Loucy (cell line): ENCODE measurements at regions not wholly inside any gene's neighbourhood (a gene's known extent, or its start where the extent isn't known, plus 50 kb on each side); places are given as distances from the start of the nearest gene placed in this dataset.

Experiments used
- H2AFZ ChIP-seq: fragments of 200-600 bp; sonication (generic); 2 replicates; pipeline ENCODE4 v1.6.0; 2016; ENCODE audit warnings: antibody characterized with exemption, mild to moderate bottlenecking, low read length, moderate library complexity
- H3F3A ChIP-seq: fragments of 200-600 bp; 2 replicates; pipeline ENCODE4 v1.6.0; 2016; ENCODE audit warnings: antibody characterized with exemption, low read depth, mild to moderate bottlenecking
- H3K27me3 ChIP-seq: fragments of 200-600 bp; sonication (generic); 2 replicates; pipeline ENCODE4 v1.6.1; 2014; ENCODE audit warnings: low read length, mild to moderate bottlenecking; ENCODE audit not compliant: insufficient read depth, poor library complexity, severe bottlenecking
- H3K36me3 ChIP-seq: fragments of 200-600 bp; sonication (generic); 2 replicates; pipeline ENCODE4 v1.6.1; 2016; ENCODE audit warnings: low read length; ENCODE audit not compliant: insufficient read depth
- H3K4me1 ChIP-seq: fragments of 200-600 bp; sonication (generic); 2 replicates; pipeline ENCODE4 v1.5.1; 2014; ENCODE audit warnings: low read length, mild to moderate bottlenecking; ENCODE audit not compliant: insufficient read depth, poor library complexity, severe bottlenecking
- H3K4me2 ChIP-seq: fragments of 200-600 bp; sonication (generic); 2 replicates; pipeline ENCODE4 v1.6.0; 2014; ENCODE audit warnings: antibody characterized with exemption, low read length, low read depth, mild to moderate bottlenecking; ENCODE audit not compliant: poor library complexity, severe bottlenecking
- H3K4me3 ChIP-seq: fragments of 200-600 bp; sonication (generic); 2 replicates; pipeline ENCODE4 v1.5.1; 2014; ENCODE audit warnings: low read length, mild to moderate bottlenecking, mixed read lengths; ENCODE audit not compliant: poor library complexity, severe bottlenecking
- H3K79me2 ChIP-seq: fragments of 200-600 bp; sonication (generic); 2 replicates; pipeline ENCODE4 v1.6.1; 2014; ENCODE audit warnings: low read length; ENCODE audit not compliant: insufficient read depth
- H3K9ac ChIP-seq: fragments of 200-600 bp; sonication (generic); 2 replicates; pipeline ENCODE4 v1.6.0; 2014; ENCODE audit warnings: mild to moderate bottlenecking, low read depth, low read length, moderate library complexity; ENCODE audit not compliant: poor library complexity, severe bottlenecking
- H3K9me2 ChIP-seq: fragments of 200-600 bp; sonication (generic); replicated peaks from 2 replicates; pipeline ENCODE4 v1.6.1; 2016; ENCODE audit warnings: low read depth, low read length, mixed read lengths
- H3K9me3 ChIP-seq: fragments of 200-600 bp; sonication (generic); 2 replicates; pipeline ENCODE4 v1.6.1; 2014; ENCODE audit warnings: mild to moderate bottlenecking, antibody characterized with exemption, low read length, low read depth; ENCODE audit not compliant: insufficient read depth
- H4K20me1 ChIP-seq: fragments of 200-600 bp; sonication (generic); 2 replicates; pipeline ENCODE4 v1.6.0; 2014; ENCODE audit warnings: antibody characterized with exemption, low read length, mild to moderate bottlenecking; ENCODE audit not compliant: insufficient read depth, poor library complexity, severe bottlenecking
- EZH2phosphoT487 ChIP-seq: fragments of 200-600 bp; IDR thresholded peaks from 2 replicates; pipeline ENCODE4 v1.6.1; 2018; ENCODE audit warnings: antibody characterized with exemption, mild to moderate bottlenecking, moderate library complexity, borderline replicate concordance
- TF ChIP-seq, protein P1 (sequence below): fragments of 200-600 bp; sonication (generic); conservative IDR thresholded peaks from 2 replicates; pipeline ENCODE4 v1.5.1; 2014; ENCODE audit warnings: mild to moderate bottlenecking, antibody characterized with exemption, low read length

GRCh38 chr4:4730249-4730648 lies 129.2 kb upstream of the MSX1 start:
- Histone ChIP-seq H3K4me2 (no peak overlapping the region), H3K36me3 (no peaks in the 10 kb centered on the region), H2AFZ (no peak overlapping the region), H3F3A (no peaks in the 10 kb centered on the region), H3K9me2 (no peaks in the 10 kb centered on the region), H3K4me1 (no peaks in the 10 kb centered on the region), H3K9ac (no peak overlapping the region), H3K79me2 (no peaks in the 10 kb centered on the region), H3K4me3 (no peak overlapping the region), H3K27me3 (no peaks in the 10 kb centered on the region), H3K9me3 (peaks cover 12% of the 10 kb centered on the region), H4K20me1 (no peaks in the 10 kb centered on the region)
- TF ChIP-seq, protein P1, sequence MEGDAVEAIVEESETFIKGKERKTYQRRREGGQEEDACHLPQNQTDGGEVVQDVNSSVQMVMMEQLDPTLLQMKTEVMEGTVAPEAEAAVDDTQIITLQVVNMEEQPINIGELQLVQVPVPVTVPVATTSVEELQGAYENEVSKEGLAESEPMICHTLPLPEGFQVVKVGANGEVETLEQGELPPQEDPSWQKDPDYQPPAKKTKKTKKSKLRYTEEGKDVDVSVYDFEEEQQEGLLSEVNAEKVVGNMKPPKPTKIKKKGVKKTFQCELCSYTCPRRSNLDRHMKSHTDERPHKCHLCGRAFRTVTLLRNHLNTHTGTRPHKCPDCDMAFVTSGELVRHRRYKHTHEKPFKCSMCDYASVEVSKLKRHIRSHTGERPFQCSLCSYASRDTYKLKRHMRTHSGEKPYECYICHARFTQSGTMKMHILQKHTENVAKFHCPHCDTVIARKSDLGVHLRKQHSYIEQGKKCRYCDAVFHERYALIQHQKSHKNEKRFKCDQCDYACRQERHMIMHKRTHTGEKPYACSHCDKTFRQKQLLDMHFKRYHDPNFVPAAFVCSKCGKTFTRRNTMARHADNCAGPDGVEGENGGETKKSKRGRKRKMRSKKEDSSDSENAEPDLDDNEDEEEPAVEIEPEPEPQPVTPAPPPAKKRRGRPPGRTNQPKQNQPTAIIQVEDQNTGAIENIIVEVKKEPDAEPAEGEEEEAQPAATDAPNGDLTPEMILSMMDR: no peak
- no peak for TF ChIP-seq EZH2phosphoT487

GRCh38 chr4:4729206-4729605 lies 130.3 kb upstream of the MSX1 start:
- Histone ChIP-seq H3K4me1 (no peaks in the 10 kb centered on the region), H4K20me1 (no peaks in the 10 kb centered on the region), H3K9ac (no peak overlapping the region), H3K9me3 (peaks cover 12% of the 10 kb centered on the region), H3K4me3 (no peak overlapping the region), H3K79me2 (no peaks in the 10 kb centered on the region), H3K27me3 (no peaks in the 10 kb centered on the region), H3K4me2 (no peak overlapping the region), H3F3A (no peaks in the 10 kb centered on the region), H3K36me3 (no peaks in the 10 kb centered on the region), H3K9me2 (no peaks in the 10 kb centered on the region), H2AFZ (no peak overlapping the region)
- no peak for TF ChIP-seq EZH2phosphoT487
- TF ChIP-seq, protein P1: no peak

GRCh38 chr4:4727536-4727935 lies 131.9 kb upstream of the MSX1 start:
- peaks cover 12% of the 10 kb centered on the region for H3K9me3 ChIP-seq
- H3K36me3 ChIP-seq: no peaks in the 10 kb centered on the region
- H3F3A ChIP-seq: no peaks in the 10 kb centered on the region
- H3K9ac ChIP-seq: no peak overlapping the region
- H3K27me3 ChIP-seq: no peaks in the 10 kb centered on the region
- H2AFZ ChIP-seq: no peak overlapping the region
- no peaks in the 10 kb centered on the region for H4K20me1 ChIP-seq
- no peaks in the 10 kb centered on the region for H3K9me2 ChIP-seq
- H3K4me3 ChIP-seq: no peak overlapping the region
- no peaks in the 10 kb centered on the region for H3K79me2 ChIP-seq
- no peak for TF ChIP-seq EZH2phosphoT487
- TF ChIP-seq, protein P1: no peak
- H3K4me1 ChIP-seq: no peaks in the 10 kb centered on the region
- H3K4me2 ChIP-seq: no peak overlapping the region
